HG03025 (cell line): ENCODE measurements at regions not wholly inside any gene's neighbourhood (a gene's known extent, or its start where the extent isn't known, plus 50 kb on each side); places are given as distances from the start of the nearest gene placed in this dataset.

ENCODE experiments used
- ATAC-seq: cut with Tn5 transposase; IDR thresholded peaks from one replicate; pipeline ENCODE4 v1.9.1; 2021; ENCODE audit warnings: mild to moderate bottlenecking, moderate library complexity; ENCODE audit not compliant: unreplicated experiment, low FRiP score

- ATAC-seq: no peak
Observed at GRCh38 chr2:107592280-107592624, 234.4 kb upstream of the RGPD4 start.

DNA sequence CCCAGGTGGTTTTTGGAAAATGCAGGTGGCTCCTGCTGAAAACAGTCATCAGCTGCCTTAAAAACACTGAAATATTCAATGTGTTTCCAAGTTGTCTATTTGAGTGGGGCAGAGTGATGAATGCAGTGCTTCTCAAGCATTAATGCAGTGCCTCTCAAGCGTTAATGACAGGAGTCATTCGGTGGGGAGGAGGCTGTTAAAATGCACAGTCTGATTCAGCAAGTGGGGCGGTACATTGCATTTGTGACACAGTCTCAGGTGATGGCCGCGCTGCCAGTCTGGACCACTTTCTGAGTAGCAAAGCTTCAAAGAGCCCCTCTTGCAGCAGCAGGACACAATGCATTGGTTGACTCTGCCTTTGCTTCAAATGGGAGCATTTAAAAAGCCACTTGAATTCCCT, 231.4 kb upstream of the RGPD4 start:
- ATAC-seq: no peak

- ATAC-seq: no peak
Observed at GRCh38 chr2:107595749-107596148, 230.9 kb upstream of the RGPD4 start.

DNA sequence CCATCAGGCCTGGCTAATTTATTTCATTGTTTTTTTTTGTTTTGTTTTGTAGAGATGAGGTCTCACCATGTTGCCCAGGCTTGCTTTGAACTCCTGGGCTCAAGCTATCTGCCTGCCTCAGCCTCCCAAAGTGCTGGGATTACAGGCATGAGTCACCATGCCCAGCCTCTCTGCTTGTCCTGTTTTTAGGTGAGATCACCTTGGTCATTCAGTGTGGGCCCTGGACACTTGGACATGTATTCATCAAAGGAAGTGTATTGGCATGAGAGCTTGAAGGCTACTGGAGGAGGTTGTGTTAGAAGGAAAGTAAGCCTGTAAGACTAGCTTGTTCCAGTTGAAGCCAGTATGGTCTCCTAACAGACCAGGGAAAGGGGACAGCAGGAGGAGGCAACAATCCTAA, 229.2 kb upstream of the RGPD4 start:
- no peak for ATAC-seq

GRCh38 chr2:107602801-107603200, 223.9 kb upstream of the RGPD4 start:
- no peak for ATAC-seq

DNA sequence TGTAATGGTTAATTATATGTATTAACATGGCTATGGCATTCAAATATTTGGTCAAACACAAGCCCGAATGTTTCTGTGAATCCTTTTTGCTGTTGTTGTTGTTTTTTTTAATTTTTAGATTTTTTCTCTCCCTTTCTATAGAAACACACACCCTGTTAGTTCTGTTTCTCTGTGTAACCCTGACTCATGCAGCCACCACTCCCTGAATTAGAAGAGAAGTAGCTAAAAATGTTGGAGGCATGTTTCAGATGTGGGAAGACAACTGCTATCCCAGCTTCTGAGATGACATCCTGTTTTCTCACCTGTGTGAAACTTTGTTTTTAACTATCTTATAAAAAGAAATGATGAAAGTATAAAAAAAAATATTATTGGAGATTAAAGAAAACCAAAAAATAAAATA, 219.6 kb upstream of the RGPD4 start:
- no peak for ATAC-seq

DNA sequence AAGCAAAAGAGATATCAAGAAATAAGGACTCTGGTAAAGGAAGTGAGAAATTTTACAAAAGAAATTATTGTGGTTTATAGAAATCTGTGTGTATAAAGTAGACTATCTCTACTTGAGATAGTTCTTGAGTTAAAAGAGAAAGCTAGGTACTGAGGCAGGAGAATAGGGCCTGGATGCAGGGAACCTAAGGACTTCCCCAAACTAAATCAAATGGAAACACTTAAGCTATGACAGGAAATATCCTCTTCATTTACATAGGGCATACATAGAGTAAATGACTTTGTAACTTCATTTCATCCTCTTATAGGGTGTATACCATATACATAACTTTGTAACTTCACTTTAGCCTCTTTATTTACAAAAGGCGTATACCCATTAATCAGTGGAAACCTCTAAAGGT, 219.2 kb upstream of the RGPD4 start:
- ATAC-seq: no peak

DNA sequence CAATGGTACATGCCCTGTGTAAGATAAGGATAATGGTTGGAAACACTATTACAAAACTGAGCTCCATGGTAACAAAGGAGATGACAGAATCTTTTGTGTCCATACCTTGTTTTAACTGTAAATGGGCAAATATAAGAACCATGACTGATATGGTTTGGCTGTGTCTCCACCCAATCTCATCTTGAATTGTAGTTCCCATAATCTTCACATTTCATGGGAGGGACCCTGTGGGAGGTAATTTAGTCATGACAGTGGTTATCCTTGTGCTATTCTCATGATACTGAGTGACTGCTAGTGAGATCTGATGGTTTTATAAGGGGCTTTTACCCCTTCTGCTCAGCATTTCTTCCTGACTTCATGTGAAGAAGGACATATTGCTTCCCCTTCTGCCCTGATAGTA, 211.7 kb upstream of the RGPD4 start:
- no peak for ATAC-seq

- no peak for ATAC-seq
Observed at GRCh38 chr2:107618769-107619168, 207.9 kb upstream of the RGPD4 start.

- no peak for ATAC-seq
Observed at GRCh38 chr2:107621186-107622165, 205.2 kb upstream of the RGPD4 start.

GRCh38 chr2:107622741-107623310, 203.9 kb upstream of the RGPD4 start:
- no peak for ATAC-seq

GRCh38 chr2:107625982-107626381, 200.7 kb upstream of the RGPD4 start:
- ATAC-seq: no peak

DNA sequence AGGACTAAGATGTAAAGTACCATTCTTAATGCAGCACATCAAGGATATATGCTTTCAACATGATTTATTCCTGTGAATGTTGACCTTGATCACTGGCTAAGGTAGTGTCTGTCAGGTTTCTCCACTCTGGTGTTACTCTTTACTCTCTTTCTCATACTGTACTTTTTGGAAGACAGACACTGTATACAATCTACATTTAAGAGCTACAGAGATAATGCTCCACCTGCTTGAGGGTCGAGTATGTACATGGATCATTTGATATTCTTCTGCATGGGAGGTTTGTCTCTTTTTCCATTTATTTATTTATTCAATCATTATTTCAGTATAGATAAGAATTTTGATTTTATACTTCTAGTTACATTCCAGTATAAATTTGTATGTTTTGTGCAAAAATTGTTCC, 199.5 kb upstream of the RGPD4 start:
- ATAC-seq: no peak

DNA sequence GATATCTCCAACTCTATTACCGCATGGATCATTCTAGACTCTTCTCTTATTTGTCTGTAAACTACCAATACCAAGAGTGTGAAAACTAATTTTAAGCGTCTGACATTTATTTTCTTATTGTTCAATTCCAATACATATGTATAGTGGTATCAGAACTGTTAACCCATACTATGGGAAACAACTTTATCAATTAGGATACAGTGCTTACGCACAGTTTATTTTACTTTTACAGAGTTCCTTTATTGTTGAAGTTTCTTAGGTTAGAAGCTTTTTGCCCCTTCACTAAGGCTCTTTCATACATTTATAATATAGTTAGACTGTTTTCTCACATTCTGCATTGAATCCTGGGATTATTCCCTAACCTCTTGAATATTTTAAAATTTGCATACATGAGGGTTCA, 198.8 kb upstream of the RGPD4 start:
- no peak for ATAC-seq

DNA sequence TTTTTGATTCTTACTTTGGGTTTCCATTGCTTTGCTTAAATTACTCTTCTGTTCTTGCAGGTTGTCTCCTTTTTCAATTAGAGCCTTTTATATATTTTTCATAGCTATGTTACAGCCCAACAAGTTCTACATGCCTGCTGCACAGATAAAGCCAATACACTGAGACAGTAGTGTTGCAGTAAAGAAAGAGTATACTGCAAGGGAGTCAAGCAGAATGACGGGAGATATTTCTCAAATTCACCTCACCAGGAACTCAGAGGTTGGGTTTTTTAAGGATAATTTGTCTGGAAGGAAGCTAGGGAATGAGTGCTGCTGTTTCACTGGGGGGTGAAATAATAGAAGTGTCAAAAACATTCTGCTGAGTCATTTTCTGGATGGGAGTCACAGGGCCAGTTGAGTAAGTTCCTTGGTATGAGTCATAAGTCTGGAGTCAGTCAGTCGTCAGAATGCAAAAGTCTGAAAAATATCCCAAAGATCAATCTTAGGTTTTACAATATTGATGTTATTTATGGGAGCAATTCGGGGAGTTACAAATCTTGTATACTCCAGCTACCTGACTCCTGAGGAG, 193.0 kb upstream of the RGPD4 start:
- ATAC-seq: no peak

- no peak for ATAC-seq
Observed at GRCh38 chr2:107634172-107634571, 192.5 kb upstream of the RGPD4 start.

DNA sequence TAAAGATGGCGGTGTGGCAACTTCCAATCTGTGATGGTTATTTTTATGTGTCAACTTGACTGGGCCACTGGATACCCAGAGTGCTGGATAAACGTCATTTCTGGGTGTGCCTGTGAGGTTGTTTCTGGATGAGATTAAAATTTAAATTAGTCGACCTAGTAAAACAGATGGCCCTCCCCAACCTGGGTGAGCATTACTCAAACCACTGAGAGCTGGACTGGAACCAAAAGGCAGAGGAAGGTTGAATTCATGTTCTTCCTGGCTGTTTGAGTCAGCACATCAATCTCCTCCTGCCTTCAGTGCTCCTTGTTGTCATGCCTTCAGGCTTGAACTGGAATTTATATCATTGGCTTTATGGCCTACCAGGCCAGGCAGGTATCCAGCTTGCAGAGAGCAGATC, 190.8 kb upstream of the RGPD4 start:
- ATAC-seq: no peak

GRCh38 chr2:107645586-107645985, 181.1 kb upstream of the RGPD4 start:
- ATAC-seq: no peak

GRCh38 chr2:107648781-107649404, 177.8 kb upstream of the RGPD4 start:
- no peak for ATAC-seq

DNA sequence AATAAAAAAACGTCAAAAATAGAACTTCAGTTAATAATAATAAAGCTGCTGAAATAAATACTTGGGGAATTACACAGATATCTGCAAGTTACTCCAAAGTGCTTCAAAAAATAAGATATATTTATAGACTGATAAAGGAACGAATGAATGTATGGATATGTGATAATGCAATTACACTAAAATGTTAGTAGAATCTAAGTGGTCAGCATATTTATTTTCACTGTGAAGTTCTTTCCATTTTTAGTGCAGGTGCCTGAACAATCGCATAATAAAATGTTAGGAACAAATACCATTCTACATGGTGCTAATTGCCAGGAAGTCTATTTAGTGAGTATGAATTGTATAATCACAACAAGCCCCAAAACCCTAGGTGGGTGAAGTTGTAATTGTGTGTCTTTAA, 169.6 kb upstream of the RGPD4 start:
- ATAC-seq: no peak

DNA sequence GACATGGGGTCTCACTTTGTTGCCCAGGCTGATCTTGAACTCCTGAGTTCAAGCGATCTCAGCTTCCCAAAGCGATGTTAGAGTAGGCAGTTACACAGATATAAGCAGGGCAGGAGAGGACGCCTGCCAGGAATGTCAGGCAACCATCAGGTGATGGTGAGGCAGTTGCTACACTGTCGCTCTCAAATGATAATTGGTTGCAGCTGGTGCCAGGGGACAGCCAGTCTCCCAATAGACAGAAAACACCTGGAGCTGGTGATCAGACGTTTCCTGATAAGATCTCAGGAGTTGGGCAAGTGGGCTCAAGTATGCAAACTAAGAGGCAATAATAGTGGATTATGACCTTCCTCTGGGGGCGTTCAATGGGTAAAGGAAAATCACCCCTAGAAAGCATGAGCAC, 163.1 kb upstream of the RGPD4 start:
- no peak for ATAC-seq
